Activated T-helper 1 cell treated with anti-CD3 and anti-CD28 coated beads, Interleukin-12 subunit alpha, Interleukin-12 subunit beta, Interleukin-2, Interleukin-4 antibody, amounts not matched to agents 30 ng/mL and 10 ng/mL and 1 ng/mL, durations not matched to agents 14 hours and 24 hours and 36 hours (primary cell): ENCODE measurements at regions not wholly inside any gene's neighbourhood (a gene's known extent, or its start where the extent isn't known, plus 50 kb on each side); places are given as distances from the start of the nearest gene placed in this dataset.

Source experiments
- DNase-seq: peaks from one replicate; pipeline ENCODE4 v3.0.0; 2021; ENCODE audit warnings: low spot score
- H3K27ac Mint-ChIP-seq: one replicate; pipeline ENCODE4 v1.8.0; 2021; ENCODE audit warnings: mild to moderate bottlenecking, mixed read lengths
- H3K27me3 Mint-ChIP-seq: one replicate; pipeline ENCODE4 v1.8.0; 2022; ENCODE audit warnings: mild to moderate bottlenecking, moderate library complexity, mixed read lengths; ENCODE audit not compliant: insufficient read depth
- H3K36me3 Mint-ChIP-seq: one replicate; pipeline ENCODE4 v1.8.0; 2021; ENCODE audit warnings: low read depth, mixed read lengths
- H3K4me1 Mint-ChIP-seq: one replicate; pipeline ENCODE4 v1.8.0; 2021; ENCODE audit warnings: low read depth, mixed read lengths
- H3K4me3 Mint-ChIP-seq: one replicate; pipeline ENCODE4 v1.8.0; 2021; ENCODE audit warnings: mild to moderate bottlenecking, moderate library complexity, mixed read lengths
- H3K9me3 Mint-ChIP-seq: one replicate; pipeline ENCODE4 v1.8.0; 2021; ENCODE audit warnings: mixed read lengths
- intact Hi-C: fragments of 100-400 bp; cut with micrococcal nuclease; formaldehyde crosslinking; loops from one replicate; pipeline ENCODE4 v1.15.1; 2024

DNA sequence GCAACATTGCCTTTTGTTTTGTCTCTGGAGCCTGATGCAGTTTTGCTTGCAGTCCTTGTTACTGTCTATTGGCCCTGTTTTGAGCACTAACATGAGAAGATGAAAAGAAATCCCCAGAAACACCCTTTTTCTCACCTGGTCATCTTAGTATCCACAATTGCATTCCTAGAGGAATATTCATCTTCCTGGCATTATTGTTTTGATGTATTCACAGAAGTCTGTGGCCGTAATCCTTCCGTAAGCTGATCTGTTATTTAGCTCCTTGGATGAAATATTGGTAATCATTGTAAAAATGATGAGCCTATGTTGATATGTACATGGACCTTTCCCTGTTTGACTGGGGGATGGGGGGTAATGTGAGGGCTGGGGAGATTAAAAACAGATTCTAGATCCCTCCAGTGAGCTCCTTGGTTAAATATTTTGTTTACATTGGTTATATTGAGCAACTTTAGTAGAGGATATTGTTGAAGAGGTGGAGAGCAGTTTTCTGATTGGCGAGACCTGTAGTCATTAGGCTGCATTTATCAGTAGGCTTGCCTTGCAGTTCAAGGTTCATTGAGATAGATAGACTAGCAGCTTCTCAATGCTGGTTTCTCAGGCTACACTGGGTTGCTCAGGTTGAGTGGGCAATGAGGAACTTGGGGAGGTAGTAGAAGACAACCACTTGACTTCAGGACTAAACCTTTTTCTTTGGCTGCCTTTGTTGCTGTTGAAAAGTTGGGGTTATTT, 117.5 kb downstream of the MACIR start:
- intact Hi-C loops: no loop called here
- Mint-ChIP-seq H3K27me3 (peaks cover 6% of the 10 kb centered on the region), H3K4me3 (no peak overlapping the region), H3K27ac (no peak overlapping the region), H3K36me3 (no peaks in the 10 kb centered on the region), H3K9me3 (no peaks in the 10 kb centered on the region), H3K4me1 (no peaks in the 10 kb centered on the region)
- no peak for DNase-seq

- Mint-ChIP-seq H3K4me1 (no peaks in the 10 kb centered on the region), H3K27me3 (peaks cover 6% of the 10 kb centered on the region), H3K9me3 (no peaks in the 10 kb centered on the region), H3K4me3 (no peak overlapping the region), H3K36me3 (no peaks in the 10 kb centered on the region), H3K27ac (no peak overlapping the region)
- intact Hi-C loops: no loop called here
- no peak for DNase-seq
These were observed 116.8 kb downstream of the MACIR start for GRCh38 chr5:103375350-103375749.

DNA sequence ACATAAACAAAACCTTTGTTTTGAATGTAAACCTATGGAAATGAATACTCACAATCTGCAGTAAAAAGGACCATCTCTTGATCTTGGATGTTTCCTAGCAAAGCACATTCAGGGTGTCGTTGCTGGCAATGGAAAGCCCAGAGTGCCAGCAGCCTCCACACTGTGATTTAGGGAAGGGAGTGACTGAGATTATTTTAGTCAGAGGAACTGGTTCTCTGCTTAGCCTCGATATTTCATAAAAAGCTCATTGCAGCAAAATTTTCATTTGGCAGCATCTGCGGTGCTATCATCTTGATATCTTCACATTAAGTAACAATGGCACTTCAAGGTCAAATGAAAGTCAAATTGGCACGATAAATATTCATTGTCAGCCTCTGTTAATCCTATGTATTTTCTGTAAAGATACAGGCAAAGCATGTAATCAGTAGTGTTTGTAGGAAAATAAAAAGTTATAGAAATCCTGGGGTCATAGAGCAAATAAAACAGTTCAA, 116.0 kb downstream of the MACIR start:
- Mint-ChIP-seq H3K27me3 (peaks cover 4% of the 10 kb centered on the region), H3K4me1 (no peaks in the 10 kb centered on the region), H3K9me3 (no peaks in the 10 kb centered on the region), H3K4me3 (no peak overlapping the region), H3K27ac (no peak overlapping the region), H3K36me3 (no peaks in the 10 kb centered on the region)
- intact Hi-C loops: no loop called here
- DNase-seq: no peak

DNA sequence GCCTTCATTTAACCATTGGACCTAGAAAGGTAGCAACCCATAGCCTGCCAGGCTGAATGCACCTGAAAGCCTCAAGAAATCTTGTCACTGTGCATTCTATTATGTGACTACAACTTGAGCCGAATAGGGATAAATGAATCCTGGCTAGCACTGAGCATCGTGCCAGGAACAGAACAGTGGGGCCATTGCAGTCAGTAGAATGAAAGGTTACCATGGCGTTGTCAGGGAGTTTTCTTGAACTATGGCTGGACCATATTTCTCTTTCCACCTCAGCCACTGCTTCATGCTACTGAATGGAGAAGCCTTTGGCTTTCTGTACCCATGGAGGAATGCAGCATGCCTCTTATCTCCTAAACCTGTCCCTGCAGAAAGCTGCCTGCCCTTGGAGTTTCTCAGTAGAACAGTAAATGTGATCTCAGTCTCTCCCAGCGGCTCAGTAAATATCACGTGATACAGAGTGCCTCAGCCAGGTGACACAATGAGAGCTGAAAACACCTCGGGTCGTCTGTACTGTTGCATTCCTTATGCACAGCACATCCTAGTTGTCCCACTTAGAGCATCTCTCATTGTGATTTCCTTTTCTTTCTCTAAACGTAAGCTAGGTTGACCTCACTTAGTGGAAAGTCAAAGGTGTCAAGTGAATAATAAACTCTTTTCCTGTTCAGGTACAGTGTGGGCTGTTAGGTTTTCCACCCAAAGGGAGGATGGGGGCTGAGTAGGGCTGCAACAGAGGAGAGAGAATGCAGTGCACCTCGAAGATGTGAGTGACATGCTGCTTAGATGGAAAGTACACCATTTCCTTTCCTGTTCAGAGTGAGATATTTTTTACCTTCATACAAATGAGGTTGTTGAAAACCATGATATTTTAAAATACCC, 115.3 kb downstream of the MACIR start:
- DNase-seq: no peak
- Mint-ChIP-seq H3K4me3 (no peak overlapping the region), H3K9me3 (no peaks in the 10 kb centered on the region), H3K36me3 (no peaks in the 10 kb centered on the region), H3K27me3 (peaks cover 4% of the 10 kb centered on the region), H3K27ac (no peak overlapping the region), H3K4me1 (no peaks in the 10 kb centered on the region)
- intact Hi-C loops: no loop called here

DNA sequence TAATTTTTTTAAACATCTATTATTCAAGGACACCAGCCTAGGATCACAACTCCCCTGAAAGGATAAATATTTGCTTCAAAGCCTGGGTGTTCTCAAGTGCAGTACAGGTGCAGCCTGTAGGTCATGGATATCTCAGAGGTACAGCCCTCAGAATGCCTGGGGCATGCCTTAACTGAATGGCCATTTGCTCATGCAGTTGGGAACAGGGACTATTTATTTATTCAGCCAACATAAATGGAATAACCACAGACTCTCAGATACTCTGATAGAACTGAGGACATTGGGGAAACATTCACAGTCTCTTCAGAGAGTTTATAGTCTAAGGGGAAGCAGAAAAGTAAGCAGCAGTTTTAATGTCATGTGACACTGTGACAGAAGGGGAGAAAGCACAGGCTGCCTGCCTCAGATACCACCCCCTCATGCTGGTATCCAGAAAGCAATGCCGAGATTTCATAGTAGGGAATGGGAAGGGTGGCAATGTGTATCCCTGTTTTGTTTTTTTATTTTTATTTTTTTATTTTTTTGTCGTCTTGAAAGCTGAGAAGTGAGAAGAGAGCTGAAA, 112.6 kb downstream of the MACIR start:
- intact Hi-C loops: no loop called here
- H3K27me3 Mint-ChIP-seq: peaks cover 4% of the 10 kb centered on the region

GRCh38 chr5:103369125-103370120, 110.9 kb downstream of the MACIR start:
- DNase-seq: no peak
- intact Hi-C loops: no loop called here
- Mint-ChIP-seq H3K36me3 (no peaks in the 10 kb centered on the region), H3K9me3 (peaks cover 3% of the 10 kb centered on the region), H3K4me3 (no peak overlapping the region), H3K4me1 (no peaks in the 10 kb centered on the region), H3K27ac (no peak overlapping the region), H3K27me3 (peaks cover 4% of the 10 kb centered on the region)

More for the DNA sequence above, 112.6 kb downstream of the MACIR start:
- DNase-seq: no peak
- H3K4me3 Mint-ChIP-seq: no peak overlapping the region
- no peaks in the 10 kb centered on the region for H3K36me3 Mint-ChIP-seq
- H3K4me1 Mint-ChIP-seq: no peaks in the 10 kb centered on the region
- peaks cover 3% of the 10 kb centered on the region for H3K9me3 Mint-ChIP-seq
- H3K27ac Mint-ChIP-seq: no peak overlapping the region

GRCh38 chr5:103367702-103368101, 109.1 kb downstream of the MACIR start:
- intact Hi-C loops: no loop called here
- Mint-ChIP-seq H3K4me1 (no peaks in the 10 kb centered on the region), H3K27me3 (peaks cover 4% of the 10 kb centered on the region), H3K36me3 (no peaks in the 10 kb centered on the region), H3K27ac (no peak overlapping the region), H3K9me3 (peaks cover 3% of the 10 kb centered on the region), H3K4me3 (no peak overlapping the region)
- no peak for DNase-seq

GRCh38 chr5:103366918-103367549, 108.5 kb downstream of the MACIR start:
- Mint-ChIP-seq H3K27me3 (peaks cover 4% of the 10 kb centered on the region), H3K4me3 (no peak overlapping the region), H3K9me3 (peaks cover 3% of the 10 kb centered on the region), H3K36me3 (no peaks in the 10 kb centered on the region), H3K27ac (no peak overlapping the region), H3K4me1 (no peaks in the 10 kb centered on the region)
- DNase-seq: no peak
- intact Hi-C loops: no loop called here

- H3K4me3 Mint-ChIP-seq: no peak overlapping the region
- no peak for DNase-seq
- intact Hi-C loops: no loop called here
- H3K4me1 Mint-ChIP-seq: no peaks in the 10 kb centered on the region
- H3K27me3 Mint-ChIP-seq: peaks cover 2% of the 10 kb centered on the region
- no peaks in the 10 kb centered on the region for H3K36me3 Mint-ChIP-seq
- H3K27ac Mint-ChIP-seq: no peak overlapping the region
- H3K9me3 Mint-ChIP-seq: peaks cover 3% of the 10 kb centered on the region
These were observed 105.5 kb downstream of the MACIR start for GRCh38 chr5:103364074-103364473.

- H3K4me1 Mint-ChIP-seq: peaks cover 1% of the 10 kb centered on the region
- no peaks in the 10 kb centered on the region for H3K9me3 Mint-ChIP-seq
- H3K4me3 Mint-ChIP-seq: no peak overlapping the region
- H3K27me3 Mint-ChIP-seq: no peaks in the 10 kb centered on the region
- DNase-seq: no peak
- no peak overlapping the region for H3K27ac Mint-ChIP-seq
- intact Hi-C loops: no loop called here
- H3K36me3 Mint-ChIP-seq: no peaks in the 10 kb centered on the region
These were observed 103.6 kb downstream of the MACIR start for GRCh38 chr5:103362211-103362610.

DNA sequence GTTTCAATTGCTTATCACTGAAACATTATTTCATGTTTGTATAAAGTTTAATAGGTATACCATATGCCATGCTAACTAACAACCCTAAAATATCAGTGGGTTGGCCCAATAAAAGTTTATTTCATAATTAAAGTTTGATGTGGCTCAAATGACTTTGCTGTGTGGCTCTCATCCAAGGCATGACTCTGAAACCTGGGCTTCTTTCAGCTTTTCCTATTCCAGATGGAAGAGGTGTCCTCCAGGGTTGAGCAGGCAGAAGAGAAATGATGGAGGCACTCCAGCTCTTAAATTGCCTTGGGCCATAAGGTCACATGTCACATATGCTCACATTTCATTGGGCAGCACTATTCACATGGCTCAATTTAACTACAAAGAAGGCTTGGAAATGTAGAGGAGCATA, 101.9 kb downstream of the MACIR start:
- no peaks in the 10 kb centered on the region for H3K27me3 Mint-ChIP-seq
- intact Hi-C loops: no loop called here

More for the DNA sequence above, 101.9 kb downstream of the MACIR start:
- no peak for DNase-seq
- peaks cover 15% of the 10 kb centered on the region for H3K4me1 Mint-ChIP-seq
- no peaks in the 10 kb centered on the region for H3K36me3 Mint-ChIP-seq
- H3K9me3 Mint-ChIP-seq: no peaks in the 10 kb centered on the region
- H3K4me3 Mint-ChIP-seq: no peak overlapping the region
- no peak overlapping the region for H3K27ac Mint-ChIP-seq
